GM12878 (cell line): ENCODE measurements at regions not wholly inside any gene's neighbourhood (a gene's known extent, or its start where the extent isn't known, plus 50 kb on each side); places are given as distances from the start of the nearest gene placed in this dataset.

Source experiments
- ATAC-seq: fragments of 200-7000 bp; cut with Tn5 transposase; 3 replicates; pipeline ENCODE4 v1.9.1; 2020; ENCODE audit warnings: mild to moderate bottlenecking, moderate library complexity
- BruUV-seq: library from RNA; stranded (reverse); fragments of 400-500 nt; replicated peaks from 2 replicates; lab custom pipeline; 2021; lab: Mats Ljungman, UMichigan
- CTCF ChIA-PET: fragments of 300-600 bp; sonication (Branson Sonifier 250); formaldehyde crosslinking; extraction: SDS; loops from one replicate; lab custom pipeline; 2021; ENCODE audit warnings: inconsistent platforms; lab: Yijun Ruan, JAX
- POLR2A ChIA-PET: fragments of 350-600 bp; formaldehyde crosslinking; extraction: SDS; loops from one replicate; lab custom pipeline; 2021; ENCODE audit warnings: inconsistent platforms; lab: Charles Lee
- RAD21 ChIA-PET: fragments of 300-600 bp; sonication (Branson Sonifier 250); formaldehyde crosslinking; loops from one replicate; lab custom pipeline; 2023; ENCODE audit warnings: antibody characterized with exemption; ENCODE audit not compliant: unreplicated experiment; lab: Charles Lee
- SMC1A ChIA-PET: fragments of 300-600 bp; sonication (Branson Sonifier 250); formaldehyde crosslinking; loops from one replicate; lab custom pipeline; 2023; ENCODE audit not compliant: unreplicated experiment, uncharacterized antibody; lab: Charles Lee
- DNase-seq: peaks from one replicate; pipeline ENCODE4 v3.0.0-alpha.2; 2011; ENCODE audit warnings: low read depth, low spot score
- FAIRE-seq: peaks from 3 replicates; lab custom pipeline; 2011; peaks lifted over from hg19 to GRCh38; lab: Jason Lieb, UNC
- H2AFZ ChIP-seq: 2 replicates; pipeline ENCODE4 v1.6.0; 2011; ENCODE audit warnings: low read depth, low read length, control low read depth; ENCODE audit not compliant: control insufficient read depth
- H3K27ac ChIP-seq: 2 replicates; pipeline ENCODE4 v1.5.1; 2011; ENCODE audit warnings: control low read depth; ENCODE audit not compliant: control insufficient read depth, insufficient read depth
- H3K27me3 ChIP-seq, 2 experiments: replicated peaks in 1 of 2; 2 replicates each; pipeline versions ENCODE4 v1.6.0 to v1.6.1; 2011; ENCODE audit warnings: low read length in 1 of 2; ENCODE audit not compliant: control insufficient read depth in 2 of 2, insufficient read depth in 2 of 2
- H3K36me3 ChIP-seq, 2 experiments: 2 replicates each; pipeline ENCODE4 v1.5.1; 2011; ENCODE audit warnings: low read length in 1 of 2; ENCODE audit not compliant: control insufficient read depth in 2 of 2, insufficient read depth in 2 of 2
- H3K4me1 ChIP-seq: 2 replicates; pipeline ENCODE4 v1.6.1; 2011; ENCODE audit warnings: mild to moderate bottlenecking, low read length, moderate library complexity, mixed read lengths; ENCODE audit not compliant: control insufficient read depth, insufficient read depth
- H3K4me2 ChIP-seq: 2 replicates; pipeline ENCODE4 v1.6.0; 2011; ENCODE audit warnings: control low read depth; ENCODE audit not compliant: control insufficient read depth, insufficient read depth
- H3K4me3 ChIP-seq: fragments of 200-600 bp; sonication (generic); 2 replicates; pipeline ENCODE4 v1.5.1; 2016
- H3K79me2 ChIP-seq: 2 replicates; pipeline ENCODE4 v1.6.0; 2011; ENCODE audit warnings: low read length; ENCODE audit not compliant: control insufficient read depth, insufficient read depth
- H3K9ac ChIP-seq: 2 replicates; pipeline ENCODE4 v1.8.0; 2011; ENCODE audit warnings: low read length, control low read depth, mixed read lengths; ENCODE audit not compliant: control insufficient read depth, insufficient read depth
- H3K9me3 ChIP-seq: replicated peaks from 3 replicates; pipeline ENCODE4 v1.5.1; 2011; ENCODE audit warnings: mild to moderate bottlenecking, low read length; ENCODE audit not compliant: control insufficient read depth, insufficient read depth
- H4K20me1 ChIP-seq: 2 replicates; pipeline ENCODE4 v1.6.0; 2011; ENCODE audit not compliant: control insufficient read depth, insufficient read depth
- BCLAF1 ChIP-seq: fragments of 450-650 bp; IDR thresholded peaks from 2 replicates; pipeline ENCODE4 v1.6.1; 2017; ENCODE audit warnings: antibody characterized with exemption, mild to moderate bottlenecking, moderate library complexity
- BHLHE40 ChIP-seq, 2 experiments: fragments of 450-650 bp in 1 of 2; IDR thresholded peaks; 2 replicates each; pipeline ENCODE4 v1.6.1; 2011 to 2017; ENCODE audit warnings: low read depth in 2 of 2, borderline replicate concordance in 1 of 2, improper control_type of control experiment in 1 of 2, low read length in 1 of 2, mild to moderate bottlenecking in 1 of 2
- CHD4 ChIP-seq: fragments of 200-600 bp; sonication (generic); IDR thresholded peaks from 2 replicates; pipeline ENCODE4 v1.6.1; 2016; ENCODE audit warnings: mild to moderate bottlenecking
- EP300 ChIP-seq, 2 experiments: fragments of 150-350 bp in 1 of 2; IDR thresholded peaks; 2 replicates each; pipeline ENCODE4 v1.6.1; 2011 to 2012; ENCODE audit warnings: low read depth in 2 of 2, low read length in 2 of 2, borderline replicate concordance in 1 of 2, improper control_type of control experiment in 1 of 2, inconsistent platforms in 1 of 2; ENCODE audit not compliant: control insufficient read depth in 1 of 2
- JUNB ChIP-seq: IDR thresholded peaks from 2 replicates; pipeline ENCODE4 v1.6.1; 2016; ENCODE audit warnings: antibody characterized with exemption, mild to moderate bottlenecking
- KAT2A ChIP-seq: conservative IDR thresholded peaks from 2 replicates; pipeline ENCODE4 v1.6.1; 2011; ENCODE audit warnings: low read depth, low read length; ENCODE audit not compliant: control insufficient read depth
- LARP7 ChIP-seq: fragments of 450-650 bp; IDR thresholded peaks from 2 replicates; pipeline ENCODE4 v1.6.1; 2017; ENCODE audit warnings: mild to moderate bottlenecking
- MYC ChIP-seq: IDR thresholded peaks from 2 replicates; pipeline ENCODE4 v1.6.1; 2011; ENCODE audit warnings: mild to moderate bottlenecking, low read length, moderate library complexity, inconsistent platforms; ENCODE audit not compliant: insufficient read depth, insufficient replicate concordance, insufficient read length, severe bottlenecking
- NRF1 ChIP-seq: conservative IDR thresholded peaks from 2 replicates; pipeline ENCODE4 v1.6.1; 2011; ENCODE audit warnings: mild to moderate bottlenecking, low read depth, low read length, improper control_type of control experiment
- RAD51 ChIP-seq: fragments of 450-650 bp; IDR thresholded peaks from 2 replicates; pipeline ENCODE4 v1.6.1; 2016; ENCODE audit warnings: moderate library complexity, mild to moderate bottlenecking, inconsistent platforms
- SREBF2 ChIP-seq: IDR thresholded peaks from 2 replicates; pipeline ENCODE4 v1.6.1; 2012; ENCODE audit warnings: mild to moderate bottlenecking, low read length
- SUPT20H ChIP-seq: IDR thresholded peaks from 2 replicates; pipeline ENCODE4 v1.6.1; 2011; ENCODE audit warnings: low read depth, mild to moderate bottlenecking, low read length, moderate library complexity, borderline replicate concordance; ENCODE audit not compliant: control insufficient read depth
- TARDBP ChIP-seq: IDR thresholded peaks from 2 replicates; pipeline ENCODE4 v1.6.1; 2016; ENCODE audit warnings: borderline replicate concordance
- WGBS: methylation state at CpG from one replicate; pipeline ENCODE4 v1.1.6; 2016; ENCODE audit warnings: low lambda C conversion rate; ENCODE audit not compliant: insufficient replicate concordance, insufficient coverage; ENCODE audit errors: missing lambda C conversion rate; 5-methylcytosine and 5-hydroxymethylcytosine counted together
- in situ Hi-C: fragments of 300-500 bp; cut with MboI; formaldehyde crosslinking; loops from 9 replicates; pipeline ENCODE4 v1.14.3; 2018; ENCODE audit warnings: mixed read lengths
- intact Hi-C: fragments of 100-400 bp; cut with micrococcal nuclease; formaldehyde crosslinking; loops from one replicate; pipeline ENCODE4 v1.14.2; 2022; ENCODE audit not compliant: unreplicated experiment
- TF ChIP-seq, protein P1 (sequence below): IDR thresholded peaks from 2 replicates; pipeline ENCODE4 v1.6.1; 2012; ENCODE audit warnings: low read depth, low read length, improper control_type of control experiment

- intact Hi-C loops = no loop called here
- CTCF ChIA-PET = no interaction called here
Observed at GRCh38 chr6:163878698-163879097, 464.2 kb downstream of the QKI start.

More at GRCh38 chr6:163878698-163879097, 464.2 kb downstream of the QKI start:
- ATAC-seq = no peak
- ChIA-PET RAD21 (no interaction called here), SMC1A (no interaction called here), POLR2A (interaction anchor here (0.5 kb wide), 1 partner anchor 1764 kb away, joined by 3 read pairs; no protein-coding TSS in a partner anchor)
- H3K4me3 ChIP-seq = no peak overlapping the region
- BruUV-seq = no TSS peak
- no peak overlapping the region for H3K9ac ChIP-seq
- TF ChIP-seq LARP7 (no peak), TARDBP (no peak), EP300 (IDR thresholded peaks at IDR 0.05; ENCODE audit: borderline replicate concordance in 1 of 2, control insufficient read depth in 1 of 2, low read depth in 2 of 2, low read length in 2 of 2) (no peak), MYC (no peak), BCLAF1 (no peak), RAD51 (no peak), JUNB (no peak), BHLHE40 (IDR thresholded peaks at IDR 0.05; ENCODE audit: borderline replicate concordance in 1 of 2, low read depth in 2 of 2, low read length in 1 of 2) (no peak), CHD4 (no peak), SREBF2 (no peak), NRF1 (no peak), SUPT20H (no peak), KAT2A (no peak)
- TF ChIP-seq, protein P1, sequence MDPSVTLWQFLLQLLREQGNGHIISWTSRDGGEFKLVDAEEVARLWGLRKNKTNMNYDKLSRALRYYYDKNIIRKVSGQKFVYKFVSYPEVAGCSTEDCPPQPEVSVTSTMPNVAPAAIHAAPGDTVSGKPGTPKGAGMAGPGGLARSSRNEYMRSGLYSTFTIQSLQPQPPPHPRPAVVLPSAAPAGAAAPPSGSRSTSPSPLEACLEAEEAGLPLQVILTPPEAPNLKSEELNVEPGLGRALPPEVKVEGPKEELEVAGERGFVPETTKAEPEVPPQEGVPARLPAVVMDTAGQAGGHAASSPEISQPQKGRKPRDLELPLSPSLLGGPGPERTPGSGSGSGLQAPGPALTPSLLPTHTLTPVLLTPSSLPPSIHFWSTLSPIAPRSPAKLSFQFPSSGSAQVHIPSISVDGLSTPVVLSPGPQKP = no peak
- no peak for FAIRE-seq
- no peaks in the 10 kb centered on the region for H3K79me2 ChIP-seq
- H3K27ac ChIP-seq = no peak overlapping the region
- no peaks in the 10 kb centered on the region; the same call in 2 of the 3 replicates for H3K9me3 ChIP-seq
- no peaks in the 10 kb centered on the region for H3K36me3 ChIP-seq
- H3K27me3 ChIP-seq = no peaks in the 10 kb centered on the region; a peak in 1 of 4 replicates
- H3K4me1 ChIP-seq = no peaks in the 10 kb centered on the region
- H4K20me1 ChIP-seq = no peaks in the 10 kb centered on the region
- WGBS = 46% methylated on average over 2 of the region's 2 CpGs
- no peak overlapping the region for H2AFZ ChIP-seq
- no peak overlapping the region for H3K4me2 ChIP-seq
- in situ Hi-C loops = no loop called here
- no peak for DNase-seq
